Neural cell (in vitro differentiated cells): ENCODE measurements at regions not wholly inside any gene's neighbourhood (a gene's known extent, or its start where the extent isn't known, plus 50 kb on each side); places are given as distances from the start of the nearest gene placed in this dataset.

Source experiments
- H2AFZ ChIP-seq: fragments of 200-600, 300-800 bp; sonication (generic), shearing (Covaris generic); 2 replicates; pipeline ENCODE4 v1.6.0; 2014; ENCODE audit warnings: low read depth, mild to moderate bottlenecking, antibody characterized with exemption, low read length, moderate library complexity
- H3F3A ChIP-seq: fragments of 200-600 bp; shearing (Covaris generic); 2 replicates; pipeline ENCODE4 v1.6.1; 2016; ENCODE audit warnings: mild to moderate bottlenecking, moderate library complexity, mixed read lengths, antibody characterized with exemption, low read length; ENCODE audit not compliant: insufficient read depth, poor library complexity, severe bottlenecking
- H3K27ac ChIP-seq: fragments of 200-600, 300-800 bp; sonication (generic), shearing (Covaris generic); 2 replicates; pipeline ENCODE4 v1.5.1; 2014; ENCODE audit warnings: mild to moderate bottlenecking, low read length, moderate library complexity
- H3K27me3 ChIP-seq: fragments of 300-800, 200-600 bp; sonication (generic), shearing (Covaris generic); 2 replicates; pipeline ENCODE4 v1.6.0; 2014; ENCODE audit warnings: mild to moderate bottlenecking, low read depth, low read length, moderate library complexity; ENCODE audit not compliant: insufficient read depth
- H3K36me3 ChIP-seq: fragments of 300-800, 200-600 bp; sonication (generic), shearing (Covaris generic); 2 replicates; pipeline ENCODE4 v1.5.1; 2014; ENCODE audit warnings: mild to moderate bottlenecking, antibody characterized with exemption, low read length, moderate library complexity; ENCODE audit not compliant: insufficient read depth
- H3K4me2 ChIP-seq: fragments of 300-800, 200-600 bp; sonication (generic), shearing (Covaris generic); 2 replicates; pipeline ENCODE4 v1.6.0; 2014; ENCODE audit warnings: mild to moderate bottlenecking, low read length
- H3K4me3 ChIP-seq: fragments of 300-800, 200-600 bp; sonication (generic), shearing (Covaris generic); 2 replicates; pipeline ENCODE4 v1.5.1; 2014; ENCODE audit warnings: mild to moderate bottlenecking, low read length, moderate library complexity
- H3K79me2 ChIP-seq: fragments of 200-600 bp; shearing (Covaris generic); replicated peaks from 2 replicates; pipeline ENCODE4 v1.6.0; 2014; ENCODE audit warnings: mild to moderate bottlenecking, low read length, moderate library complexity; ENCODE audit not compliant: insufficient read depth
- H3K9ac ChIP-seq: fragments of 300-800, 200-600 bp; sonication (generic), shearing (Covaris generic); 2 replicates; pipeline ENCODE4 v1.6.1; 2016; ENCODE audit warnings: mild to moderate bottlenecking, low read length, mixed read lengths
- H3K9me2 ChIP-seq: fragments of 200-600 bp; shearing (Covaris generic); 2 replicates; pipeline ENCODE4 v1.6.1; 2016; ENCODE audit warnings: mild to moderate bottlenecking, low read length, mixed read lengths; ENCODE audit not compliant: insufficient read depth
- H3K9me3 ChIP-seq: fragments of 200-600, 300-800 bp; sonication (generic), shearing (Covaris generic); 2 replicates; pipeline ENCODE4 v1.6.1; 2016; ENCODE audit warnings: mild to moderate bottlenecking, mixed run types, low read length, moderate library complexity, mixed read lengths
- H4K20me1 ChIP-seq: fragments of 200-600 bp; shearing (Covaris generic); 2 replicates; pipeline ENCODE4 v1.6.1; 2016; ENCODE audit warnings: mild to moderate bottlenecking, mixed run types; ENCODE audit not compliant: insufficient read depth
- EP300 ChIP-seq: fragments of 450-650 bp; conservative IDR thresholded peaks from 2 replicates; pipeline ENCODE4 v1.6.1; 2014; ENCODE audit warnings: antibody characterized with exemption, mild to moderate bottlenecking, moderate library complexity; ENCODE audit not compliant: poor library complexity, severe bottlenecking
- EZH2 ChIP-seq: fragments of 200-600, 300-800 bp; shearing (Covaris generic), sonication (generic); IDR thresholded peaks from 2 replicates; pipeline ENCODE4 v1.6.1; 2014; ENCODE audit warnings: antibody characterized with exemption, low read length, borderline replicate concordance, mild to moderate bottlenecking; ENCODE audit not compliant: insufficient read depth, poor library complexity, severe bottlenecking
- MXI1 ChIP-seq: fragments of 450-650 bp; conservative IDR thresholded peaks from 2 replicates; pipeline ENCODE4 v1.6.1; 2014; ENCODE audit warnings: antibody characterized with exemption, mild to moderate bottlenecking; ENCODE audit not compliant: poor library complexity, severe bottlenecking
- POLR2AphosphoS5 ChIP-seq: IDR thresholded peaks from 2 replicates; pipeline ENCODE4 v1.6.1; 2012
- RAD21 ChIP-seq: fragments of 450-650 bp; conservative IDR thresholded peaks from 2 replicates; pipeline ENCODE4 v1.6.1; 2014; ENCODE audit warnings: antibody characterized with exemption, mild to moderate bottlenecking, moderate library complexity
- SMC3 ChIP-seq: fragments of 450-650 bp; conservative IDR thresholded peaks from 2 replicates; pipeline ENCODE4 v1.6.1; 2014; ENCODE audit warnings: antibody characterized with exemption, mild to moderate bottlenecking, moderate library complexity; ENCODE audit not compliant: poor library complexity
- TAF1 ChIP-seq: IDR thresholded peaks from 2 replicates; pipeline ENCODE4 v1.6.1; 2012; ENCODE audit warnings: low read depth
- TF ChIP-seq, protein P1 (sequence below): fragments of 450-650 bp; IDR thresholded peaks from 2 replicates; pipeline ENCODE4 v1.5.1; 2014; ENCODE audit warnings: antibody characterized with exemption, mild to moderate bottlenecking, moderate library complexity; ENCODE audit not compliant: poor library complexity, severe bottlenecking
- TF ChIP-seq, protein P2 (sequence below): IDR thresholded peaks from 2 replicates; pipeline ENCODE4 v1.6.1; 2012; ENCODE audit warnings: borderline replicate concordance

DNA sequence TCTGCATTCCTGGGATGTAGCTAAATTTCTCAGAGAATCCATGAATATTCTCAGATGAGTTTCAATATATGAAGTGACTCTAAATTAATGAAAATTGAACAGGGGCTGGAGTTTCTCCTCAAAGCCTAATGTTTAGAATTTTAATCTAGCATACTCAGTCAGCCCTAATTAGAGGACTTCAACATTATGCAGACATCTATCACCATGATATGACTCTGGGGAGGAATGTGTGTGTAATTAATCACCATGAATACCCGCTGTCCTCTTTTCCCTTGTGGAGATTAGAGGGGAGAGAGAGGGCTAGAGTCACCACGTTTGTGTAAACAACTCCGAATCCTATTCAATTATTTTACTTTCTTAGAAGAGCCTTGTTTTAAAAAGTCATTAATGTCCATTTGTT, 698.6 kb upstream of the MDGA2 start:
- H3K4me3 ChIP-seq: no peak overlapping the region
- H3K36me3 ChIP-seq: no peaks in the 10 kb centered on the region
- H2AFZ ChIP-seq: no peak overlapping the region
- no peaks in the 10 kb centered on the region for H3F3A ChIP-seq
- H3K27me3 ChIP-seq: no peaks in the 10 kb centered on the region
- no peaks in the 10 kb centered on the region for H4K20me1 ChIP-seq
- H3K9me2 ChIP-seq: no peaks in the 10 kb centered on the region
- H3K79me2 ChIP-seq: no peaks in the 10 kb centered on the region
- no peaks in the 10 kb centered on the region for H3K9me3 ChIP-seq
- no peak overlapping the region for H3K4me2 ChIP-seq
- H3K27ac ChIP-seq: no peak overlapping the region
- TF ChIP-seq MXI1 (no peak), TAF1 (no peak), POLR2AphosphoS5 (no peak), EZH2 (no peak), RAD21 (no peak), SMC3 (no peak), EP300 (no peak)
- TF ChIP-seq, protein P1, sequence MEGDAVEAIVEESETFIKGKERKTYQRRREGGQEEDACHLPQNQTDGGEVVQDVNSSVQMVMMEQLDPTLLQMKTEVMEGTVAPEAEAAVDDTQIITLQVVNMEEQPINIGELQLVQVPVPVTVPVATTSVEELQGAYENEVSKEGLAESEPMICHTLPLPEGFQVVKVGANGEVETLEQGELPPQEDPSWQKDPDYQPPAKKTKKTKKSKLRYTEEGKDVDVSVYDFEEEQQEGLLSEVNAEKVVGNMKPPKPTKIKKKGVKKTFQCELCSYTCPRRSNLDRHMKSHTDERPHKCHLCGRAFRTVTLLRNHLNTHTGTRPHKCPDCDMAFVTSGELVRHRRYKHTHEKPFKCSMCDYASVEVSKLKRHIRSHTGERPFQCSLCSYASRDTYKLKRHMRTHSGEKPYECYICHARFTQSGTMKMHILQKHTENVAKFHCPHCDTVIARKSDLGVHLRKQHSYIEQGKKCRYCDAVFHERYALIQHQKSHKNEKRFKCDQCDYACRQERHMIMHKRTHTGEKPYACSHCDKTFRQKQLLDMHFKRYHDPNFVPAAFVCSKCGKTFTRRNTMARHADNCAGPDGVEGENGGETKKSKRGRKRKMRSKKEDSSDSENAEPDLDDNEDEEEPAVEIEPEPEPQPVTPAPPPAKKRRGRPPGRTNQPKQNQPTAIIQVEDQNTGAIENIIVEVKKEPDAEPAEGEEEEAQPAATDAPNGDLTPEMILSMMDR: no peak
- TF ChIP-seq, protein P2, sequence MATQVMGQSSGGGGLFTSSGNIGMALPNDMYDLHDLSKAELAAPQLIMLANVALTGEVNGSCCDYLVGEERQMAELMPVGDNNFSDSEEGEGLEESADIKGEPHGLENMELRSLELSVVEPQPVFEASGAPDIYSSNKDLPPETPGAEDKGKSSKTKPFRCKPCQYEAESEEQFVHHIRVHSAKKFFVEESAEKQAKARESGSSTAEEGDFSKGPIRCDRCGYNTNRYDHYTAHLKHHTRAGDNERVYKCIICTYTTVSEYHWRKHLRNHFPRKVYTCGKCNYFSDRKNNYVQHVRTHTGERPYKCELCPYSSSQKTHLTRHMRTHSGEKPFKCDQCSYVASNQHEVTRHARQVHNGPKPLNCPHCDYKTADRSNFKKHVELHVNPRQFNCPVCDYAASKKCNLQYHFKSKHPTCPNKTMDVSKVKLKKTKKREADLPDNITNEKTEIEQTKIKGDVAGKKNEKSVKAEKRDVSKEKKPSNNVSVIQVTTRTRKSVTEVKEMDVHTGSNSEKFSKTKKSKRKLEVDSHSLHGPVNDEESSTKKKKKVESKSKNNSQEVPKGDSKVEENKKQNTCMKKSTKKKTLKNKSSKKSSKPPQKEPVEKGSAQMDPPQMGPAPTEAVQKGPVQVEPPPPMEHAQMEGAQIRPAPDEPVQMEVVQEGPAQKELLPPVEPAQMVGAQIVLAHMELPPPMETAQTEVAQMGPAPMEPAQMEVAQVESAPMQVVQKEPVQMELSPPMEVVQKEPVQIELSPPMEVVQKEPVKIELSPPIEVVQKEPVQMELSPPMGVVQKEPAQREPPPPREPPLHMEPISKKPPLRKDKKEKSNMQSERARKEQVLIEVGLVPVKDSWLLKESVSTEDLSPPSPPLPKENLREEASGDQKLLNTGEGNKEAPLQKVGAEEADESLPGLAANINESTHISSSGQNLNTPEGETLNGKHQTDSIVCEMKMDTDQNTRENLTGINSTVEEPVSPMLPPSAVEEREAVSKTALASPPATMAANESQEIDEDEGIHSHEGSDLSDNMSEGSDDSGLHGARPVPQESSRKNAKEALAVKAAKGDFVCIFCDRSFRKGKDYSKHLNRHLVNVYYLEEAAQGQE: no peak
- no peak overlapping the region for H3K9ac ChIP-seq

DNA sequence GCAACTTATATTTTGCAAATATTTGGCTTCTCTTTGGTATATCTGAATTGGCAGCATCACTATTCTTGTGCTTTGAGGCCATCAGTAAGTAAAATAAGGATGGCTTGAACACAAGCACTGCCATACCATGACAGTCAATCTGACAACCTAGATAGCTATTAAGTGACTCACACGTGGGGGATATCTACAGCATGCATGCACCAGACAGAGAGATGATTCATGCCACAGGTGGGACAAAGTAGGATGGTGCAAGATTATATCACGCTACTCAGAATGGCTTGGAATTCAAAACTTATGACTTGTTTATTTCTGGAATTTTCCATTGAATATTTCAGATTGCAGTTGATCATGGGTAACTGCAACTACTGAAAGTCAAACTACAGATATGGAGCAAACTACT, 675.6 kb upstream of the MDGA2 start:
- Histone ChIP-seq H3K27ac (no peak overlapping the region), H3K27me3 (no peaks in the 10 kb centered on the region), H3K79me2 (no peaks in the 10 kb centered on the region), H3K4me2 (no peak overlapping the region), H3F3A (no peaks in the 10 kb centered on the region), H3K9me3 (no peaks in the 10 kb centered on the region), H3K9ac (no peak overlapping the region), H3K4me3 (no peak overlapping the region), H3K36me3 (no peaks in the 10 kb centered on the region), H3K9me2 (no peaks in the 10 kb centered on the region), H2AFZ (no peak overlapping the region), H4K20me1 (no peaks in the 10 kb centered on the region)
- no peak for TF ChIP-seq TAF1
- no peak for TF ChIP-seq EP300
- TF ChIP-seq, protein P1: no peak
- TF ChIP-seq, protein P2: no peak
- TF ChIP-seq EZH2: no peak
